H9 (cell line): ENCODE measurements at regions not wholly inside any gene's neighbourhood (a gene's known extent, or its start where the extent isn't known, plus 50 kb on each side); places are given as distances from the start of the nearest gene placed in this dataset.

Experiments
- DNase-seq: peaks from one replicate; pipeline ENCODE4 v3.0.0-alpha.2; 2017
- H2AFZ ChIP-seq: one replicate; pipeline ENCODE4 v1.6.1; 2013; ENCODE audit warnings: mild to moderate bottlenecking, low read length, control low read depth, moderate library complexity
- H2AK5ac ChIP-seq: 2 replicates; pipeline ENCODE4 v1.6.1; 2013; ENCODE audit warnings: low read length, control low read depth, mixed read lengths; ENCODE audit not compliant: insufficient read length
- H2BK120ac ChIP-seq: one replicate; pipeline ENCODE4 v1.6.1; 2013; ENCODE audit warnings: low read depth, mild to moderate bottlenecking, low read length, control low read depth, inconsistent platforms; ENCODE audit not compliant: poor library complexity, severe bottlenecking
- H2BK12ac ChIP-seq: 2 replicates; pipeline ENCODE4 v1.6.1; 2013; ENCODE audit warnings: low read length, control low read depth, mixed read lengths, low read depth; ENCODE audit not compliant: insufficient read length
- H2BK15ac ChIP-seq: 2 replicates; pipeline ENCODE4 v1.6.1; 2013; ENCODE audit warnings: low read depth, low read length, control low read depth
- H2BK20ac ChIP-seq: one replicate; pipeline ENCODE4 v1.6.1; 2013; ENCODE audit warnings: low read depth, mild to moderate bottlenecking, low read length, control low read depth, inconsistent platforms; ENCODE audit not compliant: poor library complexity, severe bottlenecking
- H2BK5ac ChIP-seq: 2 replicates; pipeline ENCODE4 v1.6.1; 2013; ENCODE audit warnings: low read length, control low read depth, mixed read lengths; ENCODE audit not compliant: insufficient read length
- H3K14ac ChIP-seq: 2 replicates; pipeline ENCODE4 v1.6.1; 2013; ENCODE audit warnings: low read length, control low read depth; ENCODE audit not compliant: insufficient read depth
- H3K18ac ChIP-seq: 2 replicates; pipeline ENCODE4 v1.6.1; 2013; ENCODE audit warnings: low read depth, mild to moderate bottlenecking, mixed read lengths, low read length, control low read depth; ENCODE audit not compliant: insufficient read length
- H3K23ac ChIP-seq: 2 replicates; pipeline ENCODE4 v1.6.1; 2013; ENCODE audit warnings: low read length, control low read depth, mixed read lengths, low read depth; ENCODE audit not compliant: insufficient read length
- H3K23me2 ChIP-seq: 2 replicates; pipeline ENCODE4 v1.6.1; 2013; ENCODE audit warnings: low read depth, mild to moderate bottlenecking, mixed read lengths, low read length, control low read depth; ENCODE audit not compliant: insufficient read length, poor library complexity, severe bottlenecking
- H3K27ac ChIP-seq: 2 replicates; pipeline ENCODE4 v1.5.1; 2013; ENCODE audit warnings: low read length, control low read depth, mixed read lengths, low read depth; ENCODE audit not compliant: insufficient read length
- H3K27me3 ChIP-seq: 2 replicates; pipeline ENCODE4 v1.6.1; 2013; ENCODE audit warnings: low read length, control low read depth, inconsistent platforms; ENCODE audit not compliant: insufficient read depth
- H3K4ac ChIP-seq: 2 replicates; pipeline ENCODE4 v1.6.1; 2013; ENCODE audit warnings: low read depth, mild to moderate bottlenecking, control low read depth, inconsistent platforms, low read length, moderate library complexity
- H3K4me1 ChIP-seq: 2 replicates; pipeline ENCODE4 v1.6.1; 2013; ENCODE audit warnings: low read length, control low read depth, inconsistent platforms; ENCODE audit not compliant: insufficient read depth
- H3K4me2 ChIP-seq: 2 replicates; pipeline ENCODE4 v1.6.1; 2013; ENCODE audit warnings: low read length, control low read depth, mixed read lengths; ENCODE audit not compliant: insufficient read length, insufficient read depth
- H3K56ac ChIP-seq: 2 replicates; pipeline ENCODE4 v1.6.1; 2013; ENCODE audit warnings: low read depth, mild to moderate bottlenecking, mixed read lengths, low read length, control low read depth; ENCODE audit not compliant: insufficient read length
- H3K79me1 ChIP-seq: 2 replicates; pipeline ENCODE4 v1.6.1; 2013; ENCODE audit warnings: low read depth, mild to moderate bottlenecking, moderate library complexity, low read length, control low read depth, inconsistent platforms; ENCODE audit not compliant: insufficient read depth, poor library complexity, severe bottlenecking
- H3K79me2 ChIP-seq: 2 replicates; pipeline ENCODE4 v1.6.1; 2013; ENCODE audit warnings: low read length, control low read depth, inconsistent platforms; ENCODE audit not compliant: insufficient read depth
- H3K9ac ChIP-seq: 2 replicates; pipeline ENCODE4 v1.6.1; 2013; ENCODE audit warnings: low read length, control low read depth, mixed read lengths; ENCODE audit not compliant: insufficient read length; ENCODE audit errors: extremely low read depth
- H3K9me3 ChIP-seq: one replicate; pipeline ENCODE4 v1.6.1; 2013; ENCODE audit warnings: low read depth, low read length, inconsistent platforms; ENCODE audit not compliant: control insufficient read depth
- H3T11ph ChIP-seq: one replicate; pipeline ENCODE4 v1.6.1; 2013; ENCODE audit warnings: mild to moderate bottlenecking, low read length, control low read depth, inconsistent platforms
- H4K20me1 ChIP-seq: one replicate; pipeline ENCODE4 v1.6.1; 2013; ENCODE audit not compliant: control insufficient read depth, insufficient read length, insufficient read depth
- H4K5ac ChIP-seq: 2 replicates; pipeline ENCODE4 v1.6.1; 2013; ENCODE audit warnings: low read depth, mild to moderate bottlenecking, mixed read lengths, low read length, control low read depth; ENCODE audit not compliant: insufficient read length
- H4K8ac ChIP-seq: replicated peaks from 2 replicates; pipeline ENCODE4 v1.6.1; 2013; ENCODE audit warnings: low read length, control low read depth, mixed read lengths, low read depth; ENCODE audit not compliant: insufficient read length
- H4K91ac ChIP-seq: 2 replicates; pipeline ENCODE4 v1.6.1; 2013; ENCODE audit warnings: low read depth, mild to moderate bottlenecking, moderate library complexity, mixed read lengths, low read length, control low read depth; ENCODE audit not compliant: insufficient read length
- H3K27ac Mint-ChIP-seq, 3 experiments: 2 replicates in 2 of 3; 3 replicates in 1 of 3; pipeline ENCODE4 v1.8.0; 2020 to 2021; ENCODE audit warnings: mixed read lengths in 3 of 3, mild to moderate bottlenecking in 1 of 3, moderate library complexity in 1 of 3
- H3K27me3 Mint-ChIP-seq: 2 replicates; pipeline ENCODE4 v1.8.0; 2021; ENCODE audit warnings: low read depth, mild to moderate bottlenecking, moderate library complexity, mixed read lengths
- H3K36me3 Mint-ChIP-seq, 3 experiments: 2 replicates in 2 of 3; 3 replicates in 1 of 3; pipeline ENCODE4 v1.8.0; 2020 to 2021; ENCODE audit warnings: low read depth in 3 of 3, mixed read lengths in 3 of 3; ENCODE audit not compliant: insufficient read depth in 1 of 3
- H3K4me1 Mint-ChIP-seq, 2 experiments: 2 replicates each; pipeline ENCODE4 v1.8.0; 2020; ENCODE audit warnings: mixed read lengths in 2 of 2
- H3K4me3 Mint-ChIP-seq, 2 experiments: 2 replicates in 1 of 2; 3 replicates in 1 of 2; pipeline ENCODE4 v1.8.0; 2020 to 2021; ENCODE audit warnings: mild to moderate bottlenecking in 2 of 2, mixed read lengths in 2 of 2, moderate library complexity in 1 of 2
- H3K9me3 Mint-ChIP-seq, 2 experiments: 2 replicates in 1 of 2; 3 replicates in 1 of 2; pipeline ENCODE4 v1.8.0; 2020; ENCODE audit warnings: mild to moderate bottlenecking in 2 of 2, mixed read lengths in 2 of 2, moderate library complexity in 1 of 2
- CTCF ChIP-seq: fragments of 200-600 bp; sonication (generic); conservative IDR thresholded peaks from 3 replicates; pipeline ENCODE4 v1.8.0; 2021; ENCODE audit warnings: antibody characterized with exemption, mild to moderate bottlenecking
- WGBS: extraction: QIAGEN DNeasy Blood & Tissue Kit; methylation state at CpG from one replicate; pipeline ENCODE4 v1.1.7; 2013; ENCODE audit warnings: missing lambda C conversion rate, low lambda C conversion rate, mixed read lengths; ENCODE audit not compliant: insufficient read length; ENCODE audit errors: extremely low coverage; 5-methylcytosine and 5-hydroxymethylcytosine counted together

- Histone ChIP-seq H3K79me1 (no peaks in the 10 kb centered on the region), H2BK120ac (no peak overlapping the region), H4K20me1 (no peaks in the 10 kb centered on the region), H3K27ac (no peak overlapping the region), H3K4me1 (peaks cover 5% of the 10 kb centered on the region; the same call in 1 of the 2 replicates), H3T11ph (no peak overlapping the region), H3K79me2 (no peaks in the 10 kb centered on the region), H4K5ac (no peak overlapping the region), H3K4me2 (no peak overlapping the region), H2BK15ac (no peak overlapping the region), H3K18ac (no peak overlapping the region), H3K9me3 (no peaks in the 10 kb centered on the region), H2AFZ (no peak overlapping the region), H3K56ac (no peak overlapping the region), H2AK5ac (no peak overlapping the region), H3K9ac (no peak overlapping the region), H2BK5ac (no peak overlapping the region), H4K8ac (no peak overlapping the region), H3K23ac (no peak overlapping the region), H3K14ac (no peak overlapping the region), H4K91ac (no peak overlapping the region), H3K23me2 (no peaks in the 10 kb centered on the region), H2BK12ac (no peak overlapping the region), H3K27me3 (no peaks in the 10 kb centered on the region), H3K4ac (no peak overlapping the region), H2BK20ac (no peak overlapping the region)
- H3K27ac Mint-ChIP-seq, result no peak overlapping the region
- DNase-seq, result no peak
- no CpG with 5 or more reads among the region's 3 CpGs for WGBS
- TF ChIP-seq CTCF, result no peak
- H3K4me3 Mint-ChIP-seq, result no peak overlapping the region
- H3K4me1 Mint-ChIP-seq, result peaks cover 26% of the 10 kb centered on the region in 2 experiments
- peaks cover 6 to 7% of the 10 kb centered on the region in 2 experiments; a peak in 3 of 5 replicates for H3K9me3 Mint-ChIP-seq
- H3K36me3 Mint-ChIP-seq, result peaks cover 1 to 5% (median 2%) of the 10 kb centered on the region in 3 experiments; a peak in 4 of 7 replicates
- H3K27me3 Mint-ChIP-seq, result peaks cover 6% of the 10 kb centered on the region; the same call in 1 of the 2 replicates
Measured at GRCh38 chr16:9449597-9449996, 358.2 kb downstream of the HAPSTR1 start.
